ENCODE measurements at regions not wholly inside any gene's neighbourhood (a gene's known extent, or its start where the extent isn't known, plus 50 kb on each side); places are given as distances from the start of the nearest gene placed in this dataset.

- Histone ChIP-seq H3K4me1 (ENCODE audit: low read depth, poor library complexity, severe bottlenecking) (no peaks in the 10 kb centered on the region), H3K27ac (no peak overlapping the region), H3K27me3 (ENCODE audit: insufficient read depth, low read depth) (no peaks in the 10 kb centered on the region), H4K20me1 (ENCODE audit: insufficient read depth) (no peaks in the 10 kb centered on the region), H3K9ac (no peak overlapping the region), H2AFZ (ENCODE audit: low read depth) (no peak overlapping the region), H3K79me2 (ENCODE audit: insufficient read depth, low read depth) (no peaks in the 10 kb centered on the region), H3K36me3 (ENCODE audit: insufficient read depth) (no peaks in the 10 kb centered on the region), H3K4me3 (IDR thresholded peaks at IDR 0.05; ENCODE audit: insufficient read depth, low read depth, low read length) (no peak overlapping the region), H3K4me2 (no peak overlapping the region)
- no peak for TF ChIP-seq CTCF (conservative IDR thresholded peaks at IDR 0.05; ENCODE audit: low read depth, low read length)
Measured at GRCh38 chr7:106382129-106382528, 97.3 kb upstream of the NAMPT start.

- no peaks in the 10 kb centered on the region for H3K36me3 ChIP-seq (ENCODE audit: insufficient read depth)
- H3K27ac ChIP-seq, result no peak overlapping the region
- TF ChIP-seq CTCF (conservative IDR thresholded peaks at IDR 0.05; ENCODE audit: low read depth, low read length), result no peak
- H3K9ac ChIP-seq, result no peak overlapping the region
- no peaks in the 10 kb centered on the region for H3K4me1 ChIP-seq (ENCODE audit: low read depth, poor library complexity, severe bottlenecking)
- no peaks in the 10 kb centered on the region for H3K79me2 ChIP-seq (ENCODE audit: insufficient read depth, low read depth)
- H4K20me1 ChIP-seq (ENCODE audit: insufficient read depth), result no peaks in the 10 kb centered on the region
- no peak overlapping the region for H3K4me3 ChIP-seq (IDR thresholded peaks at IDR 0.05; ENCODE audit: insufficient read depth, low read depth, low read length)
- H2AFZ ChIP-seq (ENCODE audit: low read depth), result no peak overlapping the region
- H3K4me2 ChIP-seq, result no peak overlapping the region
- H3K27me3 ChIP-seq (ENCODE audit: insufficient read depth, low read depth), result no peaks in the 10 kb centered on the region
Measured at GRCh38 chr7:106381252-106381651, 96.5 kb upstream of the NAMPT start.

GRCh38 chr7:106377847-106378361, 93.1 kb upstream of the NAMPT start:
- no peak overlapping the region for H2AFZ ChIP-seq (ENCODE audit: low read depth)
- H3K9ac ChIP-seq, result no peak overlapping the region
- TF ChIP-seq CTCF (conservative IDR thresholded peaks at IDR 0.05; ENCODE audit: low read depth, low read length), result no peak
- no peaks in the 10 kb centered on the region for H3K36me3 ChIP-seq (ENCODE audit: insufficient read depth)
- H3K4me3 ChIP-seq (IDR thresholded peaks at IDR 0.05; ENCODE audit: insufficient read depth, low read depth, low read length), result no peak overlapping the region
- H3K79me2 ChIP-seq (ENCODE audit: insufficient read depth, low read depth), result no peaks in the 10 kb centered on the region
- no peaks in the 10 kb centered on the region for H4K20me1 ChIP-seq (ENCODE audit: insufficient read depth)
- no peak overlapping the region for H3K27ac ChIP-seq
- H3K4me1 ChIP-seq (ENCODE audit: low read depth, poor library complexity, severe bottlenecking), result no peaks in the 10 kb centered on the region
- H3K4me2 ChIP-seq, result no peak overlapping the region
- no peaks in the 10 kb centered on the region for H3K27me3 ChIP-seq (ENCODE audit: insufficient read depth, low read depth)

- Histone ChIP-seq H3K4me3 (IDR thresholded peaks at IDR 0.05; ENCODE audit: insufficient read depth, low read depth, low read length) (no peak overlapping the region), H2AFZ (ENCODE audit: low read depth) (no peak overlapping the region), H3K4me2 (no peak overlapping the region), H3K79me2 (ENCODE audit: insufficient read depth, low read depth) (no peaks in the 10 kb centered on the region), H3K36me3 (ENCODE audit: insufficient read depth) (no peaks in the 10 kb centered on the region), H3K27ac (no peak overlapping the region), H4K20me1 (ENCODE audit: insufficient read depth) (no peaks in the 10 kb centered on the region), H3K4me1 (ENCODE audit: low read depth, poor library complexity, severe bottlenecking) (no peaks in the 10 kb centered on the region), H3K27me3 (ENCODE audit: insufficient read depth, low read depth) (no peaks in the 10 kb centered on the region), H3K9ac (no peak overlapping the region)
- no peak for TF ChIP-seq CTCF (conservative IDR thresholded peaks at IDR 0.05; ENCODE audit: low read depth, low read length)
Measured at GRCh38 chr7:106376026-106376799, 91.4 kb upstream of the NAMPT start.
